Right lobe of liver (tissue), 6 donors: ENCODE measurements at regions not wholly inside any gene's neighbourhood (a gene's known extent, or its start where the extent isn't known, plus 50 kb on each side); places are given as distances from the start of the nearest gene placed in this dataset.

ENCODE experiments used
- ATAC-seq, 4 donors: fragments of 200-7000 bp; cut with Tn5 transposase; one replicate each; pipeline ENCODE4 v1.9.1; 2020; ENCODE audit warnings: mild to moderate bottlenecking in 4 of 4, moderate library complexity in 4 of 4
- DNase-seq, 3 donors: peaks; one replicate each; pipeline ENCODE4 v3.0.0-alpha.2; 2020
- H3K27ac ChIP-seq, 3 donors: fragments of 200-600 bp; one replicate each; pipeline ENCODE4 v1.8.0; 2022
- H3K27me3 ChIP-seq, 2 donors: fragments of 200-600 bp; one replicate each; pipeline ENCODE4 v1.8.0; 2022
- H3K36me3 ChIP-seq, 4 donors: fragments of 200-600 bp; sonication (generic) in 1 of 4; one replicate each; pipeline versions ENCODE4 v1.5.1 to v1.8.0; 2017 to 2022; ENCODE audit warnings: control low read depth in 1 of 4
- H3K4me1 ChIP-seq, 4 donors: fragments of 200-600 bp; sonication (generic) in 1 of 4; one replicate each; pipeline versions ENCODE4 v1.5.1 to v1.8.0; 2017 to 2022; ENCODE audit warnings: control low read depth in 1 of 4
- H3K4me3 ChIP-seq, 3 donors: fragments of 200-600 bp; one replicate each; pipeline ENCODE4 v1.8.0; 2022
- H3K9me3 ChIP-seq, 4 donors: fragments of 200-600 bp; sonication (generic) in 1 of 4; one replicate each; pipeline versions ENCODE4 v1.5.1 to v1.8.0; 2017 to 2022; ENCODE audit warnings: control low read depth in 1 of 4
- CTCF ChIP-seq, 4 donors: fragments of 200-600 bp in 3 of 4; fragments of 450-650 bp in 1 of 4; IDR thresholded peaks; one replicate each; pipeline versions ENCODE4 v1.5.1 to v1.8.0; 2016 to 2022; ENCODE audit warnings: antibody characterized with exemption in 4 of 4, mild to moderate bottlenecking in 2 of 4
- POLR2A ChIP-seq: fragments of 450-650 bp; IDR thresholded peaks from one replicate; pipeline ENCODE4 v1.6.1; 2017; ENCODE audit warnings: antibody characterized with exemption, mild to moderate bottlenecking
- WGBS: methylation state at CpG from one replicate; pipeline ENCODE4 v1.1.6; 2018; ENCODE audit warnings: low coverage, low lambda C conversion rate; ENCODE audit not compliant: insufficient coverage; ENCODE audit errors: missing lambda C conversion rate; 5-methylcytosine and 5-hydroxymethylcytosine counted together
- intact Hi-C, 2 donors: fragments of 100-400 bp; cut with DNase I; formaldehyde crosslinking; loops; one replicate each; pipeline versions ENCODE4 v1.11.2 to v1.14.1; 2022
- donor health status: DM: no; HTN: yes; CAD: no.
- donor health status: DM: no; HTN: no; CAD: no.
- donor health status: DM: no; HTN: no; CAD: no.
- donor health status: DM: no; HTN: yes; CAD: no.
- donor health status: DM: no; HTN: yes; CAD: no.

DNA sequence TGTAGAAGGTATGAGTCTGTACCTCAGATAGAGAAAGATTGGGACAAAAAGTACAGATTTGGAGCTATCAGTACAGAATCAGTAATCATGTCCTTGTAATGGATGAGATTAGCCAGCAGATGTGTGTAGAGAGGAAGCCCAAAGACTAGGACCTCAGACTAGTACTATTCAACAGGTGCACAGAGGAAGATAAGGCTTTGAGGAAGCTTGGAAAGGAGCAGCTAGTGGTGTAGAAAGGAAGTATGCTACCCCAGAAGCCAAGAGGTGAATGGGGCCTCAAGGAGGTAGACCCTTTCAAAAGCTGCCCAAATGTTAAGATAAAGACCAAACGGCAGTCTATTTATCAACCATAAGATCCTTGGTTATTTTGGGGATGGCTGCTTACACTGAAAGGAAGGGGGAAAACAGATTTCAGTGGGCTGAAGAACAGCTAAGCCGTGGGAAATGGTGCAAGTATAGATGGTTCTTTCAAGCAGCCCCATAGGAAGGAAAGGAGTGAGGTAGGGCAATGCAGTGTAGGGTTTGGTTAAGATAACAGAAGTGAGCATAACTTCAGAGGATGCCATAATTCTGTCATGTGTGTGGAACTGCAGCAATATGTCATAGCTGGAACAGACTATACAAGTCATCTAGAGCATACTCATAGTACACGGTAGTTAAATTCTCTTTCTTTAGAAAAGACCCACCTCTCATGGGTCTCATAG is 221.7 kb downstream of the HHIPL2 start:
- Histone ChIP-seq H3K9me3 (no peaks in the 10 kb centered on the region), H3K4me3 (no peak overlapping the region), H3K4me1 (no peaks in the 10 kb centered on the region), H3K27ac (no peak overlapping the region), H3K27me3 (no peaks in the 10 kb centered on the region), H3K36me3 (no peaks in the 10 kb centered on the region)
- no peak for TF ChIP-seq CTCF (IDR thresholded peaks at IDR 0.05)
- TF ChIP-seq POLR2A, result no peak
- ATAC-seq (no peak), DNase-seq (no peak)
- intact Hi-C loops, result no loop called here
- WGBS, result 57% methylated on average over 3 of the region's 3 CpGs

DNA sequence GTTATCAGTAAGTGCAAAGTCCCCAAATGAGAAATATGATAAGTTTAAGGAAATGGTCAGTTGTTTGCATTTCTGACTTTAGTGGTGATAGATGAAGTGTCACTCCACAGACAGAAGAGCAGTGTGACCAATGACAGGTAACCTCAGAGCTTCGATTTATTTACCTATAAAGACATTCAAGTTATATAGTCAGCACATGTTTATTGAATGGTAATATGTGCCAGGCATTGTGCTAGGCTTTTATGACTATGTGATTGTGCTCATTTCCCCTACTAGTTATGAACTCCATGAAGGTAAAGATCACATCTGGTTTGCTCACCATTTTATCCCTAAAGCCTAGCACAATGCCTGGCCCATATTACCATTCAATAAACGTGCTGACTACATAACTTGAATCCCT is 222.4 kb downstream of the HHIPL2 start:
- no peaks in the 10 kb centered on the region for H3K36me3 ChIP-seq
- H3K27me3 ChIP-seq, result no peaks in the 10 kb centered on the region
- ATAC-seq, result no peak
- no peaks in the 10 kb centered on the region for H3K4me1 ChIP-seq
- no peaks in the 10 kb centered on the region for H3K9me3 ChIP-seq
- intact Hi-C loops, result no loop called here
- TF ChIP-seq POLR2A (no peak), CTCF (IDR thresholded peaks at IDR 0.05) (no peak)
- no peak overlapping the region for H3K4me3 ChIP-seq
- H3K27ac ChIP-seq, result no peak overlapping the region
- DNase-seq, result no peak
- 55% methylated on average over 1 of the region's 2 CpGs for WGBS

GRCh38 chr1:222314839-222315238 is 233.1 kb downstream of the HHIPL2 start:
- no peak for TF ChIP-seq CTCF (IDR thresholded peaks at IDR 0.05)
- TF ChIP-seq POLR2A, result no peak
- no peaks in the 10 kb centered on the region for H3K36me3 ChIP-seq
- intact Hi-C loops, result no loop called here
- no peaks in the 10 kb centered on the region for H3K27me3 ChIP-seq
- H3K27ac ChIP-seq, result no peak overlapping the region
- no peaks in the 10 kb centered on the region for H3K9me3 ChIP-seq
- ATAC-seq, result no peak
- H3K4me1 ChIP-seq, result no peaks in the 10 kb centered on the region
- 62% methylated on average over 2 of the region's 2 CpGs for WGBS
- no peak for DNase-seq
- H3K4me3 ChIP-seq, result no peak overlapping the region

DNA sequence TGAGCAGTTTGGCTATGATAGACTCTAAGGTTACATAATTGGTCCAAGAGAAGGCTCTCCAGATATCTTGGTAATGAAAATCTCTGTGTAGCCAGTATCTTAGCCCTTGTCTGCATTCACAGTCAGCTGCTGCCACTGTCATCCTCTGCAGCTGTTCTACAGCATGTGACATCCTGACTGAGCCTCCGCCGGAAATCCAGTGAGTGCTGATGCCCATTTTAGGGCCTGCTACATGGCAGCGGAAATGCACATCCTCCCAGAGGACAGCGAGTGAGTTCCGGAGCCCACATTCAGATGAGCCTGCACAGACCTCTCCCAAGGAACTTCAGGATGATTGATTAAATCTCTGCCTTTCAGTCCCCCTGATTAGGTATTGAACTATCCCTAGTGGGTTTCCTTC is 237.1 kb downstream of the HHIPL2 start:
- WGBS, result no CpG with 5 or more reads among the region's 5 CpGs
- TF ChIP-seq POLR2A (no peak), CTCF (IDR thresholded peaks at IDR 0.05) (no peak)
- ATAC-seq, result peak; percentile 66 to 92 (median 88)
- peak; percentile 30 to 61 (median 48) for DNase-seq
- Histone ChIP-seq H3K36me3 (no peaks in the 10 kb centered on the region), H3K9me3 (no peaks in the 10 kb centered on the region), H3K4me1 (no peaks in the 10 kb centered on the region), H3K27ac (no peak overlapping the region), H3K4me3 (no peak overlapping the region), H3K27me3 (no peaks in the 10 kb centered on the region)
- intact Hi-C loops, result no loop called here
